AG09309 (cell line): ENCODE measurements at regions not wholly inside any gene's neighbourhood (a gene's known extent, or its start where the extent isn't known, plus 50 kb on each side); places are given as distances from the start of the nearest gene placed in this dataset.

Source experiments
- DNase-seq: peaks from one replicate; pipeline ENCODE4 v3.0.0-alpha.2; 2010; ENCODE audit warnings: low read depth
- H3K4me3 ChIP-seq: 2 replicates; pipeline ENCODE4 v1.5.1; 2011; ENCODE audit warnings: mild to moderate bottlenecking, low read depth, low read length, moderate library complexity; ENCODE audit not compliant: control insufficient read depth
- TF ChIP-seq, protein P1 (sequence below): IDR thresholded peaks from 2 replicates; pipeline ENCODE4 v1.5.1; 2011; ENCODE audit warnings: mild to moderate bottlenecking, low read depth, low read length, inconsistent platforms; ENCODE audit not compliant: insufficient read depth, control insufficient read depth; ENCODE audit errors: missing control alignments

- TF ChIP-seq, protein P1, sequence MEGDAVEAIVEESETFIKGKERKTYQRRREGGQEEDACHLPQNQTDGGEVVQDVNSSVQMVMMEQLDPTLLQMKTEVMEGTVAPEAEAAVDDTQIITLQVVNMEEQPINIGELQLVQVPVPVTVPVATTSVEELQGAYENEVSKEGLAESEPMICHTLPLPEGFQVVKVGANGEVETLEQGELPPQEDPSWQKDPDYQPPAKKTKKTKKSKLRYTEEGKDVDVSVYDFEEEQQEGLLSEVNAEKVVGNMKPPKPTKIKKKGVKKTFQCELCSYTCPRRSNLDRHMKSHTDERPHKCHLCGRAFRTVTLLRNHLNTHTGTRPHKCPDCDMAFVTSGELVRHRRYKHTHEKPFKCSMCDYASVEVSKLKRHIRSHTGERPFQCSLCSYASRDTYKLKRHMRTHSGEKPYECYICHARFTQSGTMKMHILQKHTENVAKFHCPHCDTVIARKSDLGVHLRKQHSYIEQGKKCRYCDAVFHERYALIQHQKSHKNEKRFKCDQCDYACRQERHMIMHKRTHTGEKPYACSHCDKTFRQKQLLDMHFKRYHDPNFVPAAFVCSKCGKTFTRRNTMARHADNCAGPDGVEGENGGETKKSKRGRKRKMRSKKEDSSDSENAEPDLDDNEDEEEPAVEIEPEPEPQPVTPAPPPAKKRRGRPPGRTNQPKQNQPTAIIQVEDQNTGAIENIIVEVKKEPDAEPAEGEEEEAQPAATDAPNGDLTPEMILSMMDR, result no peak
- H3K4me3 ChIP-seq, result no peak overlapping the region
- DNase-seq, result no peak
Measured at GRCh38 chr3:144413068-144413467, 441.4 kb downstream of the DIPK2A start.

GRCh38 chr3:144415492-144415891, 443.9 kb downstream of the DIPK2A start:
- TF ChIP-seq, protein P1, result no peak

DNA sequence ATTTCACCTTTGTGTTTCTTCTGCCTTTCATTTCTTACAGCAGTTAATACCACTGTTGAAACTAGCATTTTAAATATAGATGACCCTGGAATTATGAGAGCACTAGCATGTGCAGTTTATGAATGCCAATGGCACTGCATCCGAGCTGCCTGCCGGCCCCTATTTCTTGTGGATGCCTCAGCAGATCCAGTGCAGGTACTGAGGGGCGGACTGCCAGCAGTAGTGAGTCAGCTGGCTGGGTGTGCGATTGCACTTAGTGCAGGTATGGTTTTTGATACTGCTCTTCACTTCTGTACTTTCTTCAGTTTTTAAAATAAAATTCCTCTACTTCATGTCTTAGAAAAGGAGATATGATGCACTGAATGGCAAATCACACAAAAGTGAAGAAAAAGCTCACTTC, 453.0 kb downstream of the DIPK2A start:
- TF ChIP-seq, protein P1, result no peak
- DNase-seq, result no peak

More at GRCh38 chr3:144415492-144415891, 443.9 kb downstream of the DIPK2A start:
- no peak for DNase-seq
- no peak overlapping the region for H3K4me3 ChIP-seq

DNA sequence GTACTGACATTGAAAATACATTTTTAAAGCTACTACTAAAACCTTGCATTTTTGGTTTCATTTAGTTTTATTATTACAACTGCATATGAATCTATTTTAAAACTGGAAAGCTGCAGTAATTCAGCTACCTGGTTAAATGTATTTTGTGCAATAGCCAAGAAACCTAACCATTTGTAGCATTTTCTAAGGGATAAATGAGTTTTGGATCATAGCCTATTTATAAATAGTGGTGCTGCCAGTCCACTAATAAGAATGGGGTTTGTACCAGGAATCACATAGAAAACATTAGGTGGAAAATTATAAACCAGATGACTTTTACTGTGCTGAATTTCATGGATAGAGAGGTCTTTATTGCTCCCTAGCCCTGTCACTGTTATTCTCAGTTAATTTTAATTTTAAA, 454.7 kb downstream of the DIPK2A start:
- DNase-seq, result no peak
- TF ChIP-seq, protein P1, result no peak
- no peak overlapping the region for H3K4me3 ChIP-seq

More for the DNA sequence above, 453.0 kb downstream of the DIPK2A start:
- H3K4me3 ChIP-seq, result no peak overlapping the region

DNA sequence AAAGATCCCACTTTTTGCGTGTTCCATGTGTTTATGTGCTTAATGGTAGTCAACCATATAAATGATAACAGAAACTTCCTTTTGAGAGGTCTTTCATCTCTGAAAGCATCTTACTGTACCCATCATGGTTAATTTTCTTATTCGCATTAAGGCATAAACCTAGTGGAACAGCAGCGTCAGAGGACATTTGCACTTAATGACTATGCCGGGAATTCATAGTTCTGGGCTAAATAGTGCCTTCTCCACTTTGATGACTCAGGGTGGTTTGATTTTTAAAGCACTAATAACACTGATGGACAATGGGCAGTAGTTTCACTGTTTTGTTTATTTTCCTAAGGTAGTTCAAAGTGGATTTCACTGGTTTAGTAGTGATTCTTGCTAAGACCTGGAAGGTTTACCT, 455.3 kb downstream of the DIPK2A start:
- DNase-seq, result no peak
- TF ChIP-seq, protein P1, result no peak
- H3K4me3 ChIP-seq, result no peak overlapping the region

- H3K4me3 ChIP-seq, result no peak overlapping the region
- DNase-seq, result peak; percentile 4
- TF ChIP-seq, protein P1, result no peak
Measured at GRCh38 chr3:144429719-144430121, 458.1 kb downstream of the DIPK2A start.

- H3K4me3 ChIP-seq, result no peak overlapping the region
- TF ChIP-seq, protein P1, result no peak
- DNase-seq, result no peak
Measured at GRCh38 chr3:144431134-144431533, 459.5 kb downstream of the DIPK2A start.
